GM19395 (cell line): ENCODE measurements at regions not wholly inside any gene's neighbourhood (a gene's known extent, or its start where the extent isn't known, plus 50 kb on each side); places are given as distances from the start of the nearest gene placed in this dataset.

Source experiments
- ATAC-seq: cut with Tn5 transposase; IDR thresholded peaks from one replicate; pipeline ENCODE4 v1.9.1; 2021; ENCODE audit warnings: mild to moderate bottlenecking, moderate library complexity; ENCODE audit not compliant: unreplicated experiment

DNA sequence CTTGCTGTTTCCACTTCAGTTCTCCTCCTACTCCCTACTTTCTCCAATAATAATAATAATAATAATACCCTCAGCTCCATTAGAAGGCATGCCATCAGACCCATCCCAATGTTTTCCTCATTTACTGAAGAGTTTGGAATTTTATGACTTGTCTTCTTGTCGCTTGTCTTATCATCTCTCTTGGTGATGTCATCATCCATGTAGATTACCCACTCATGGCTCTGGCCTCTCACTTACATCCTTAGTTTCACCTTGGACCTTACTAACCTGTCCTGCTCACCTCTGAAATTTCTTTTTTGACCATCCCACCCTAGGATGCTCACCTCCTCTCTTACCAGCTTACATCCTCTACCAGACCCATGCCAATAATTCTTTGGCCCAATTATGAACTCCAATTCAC lies 329.3 kb downstream of the ACTL7B start:
- ATAC-seq = no peak

DNA sequence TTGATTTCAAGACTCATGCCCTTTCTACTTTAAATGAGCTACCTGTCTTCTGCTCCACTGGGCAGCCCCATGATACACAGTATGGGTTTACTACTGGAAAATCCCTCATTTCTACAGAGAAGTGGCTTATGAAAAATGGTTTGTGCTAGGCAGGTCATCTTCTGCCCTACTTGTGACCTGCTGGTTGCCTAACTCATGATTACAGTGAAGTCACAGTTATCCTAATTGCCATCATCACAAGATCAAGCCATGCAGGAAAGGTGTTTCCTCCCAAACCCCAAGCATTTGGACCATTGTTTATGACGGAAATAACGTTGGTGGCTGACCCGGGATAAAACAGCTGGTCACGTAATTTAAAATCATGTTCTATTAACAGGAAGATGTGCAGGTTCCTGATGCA lies 330.6 kb downstream of the ACTL7B start:
- ATAC-seq = no peak

DNA sequence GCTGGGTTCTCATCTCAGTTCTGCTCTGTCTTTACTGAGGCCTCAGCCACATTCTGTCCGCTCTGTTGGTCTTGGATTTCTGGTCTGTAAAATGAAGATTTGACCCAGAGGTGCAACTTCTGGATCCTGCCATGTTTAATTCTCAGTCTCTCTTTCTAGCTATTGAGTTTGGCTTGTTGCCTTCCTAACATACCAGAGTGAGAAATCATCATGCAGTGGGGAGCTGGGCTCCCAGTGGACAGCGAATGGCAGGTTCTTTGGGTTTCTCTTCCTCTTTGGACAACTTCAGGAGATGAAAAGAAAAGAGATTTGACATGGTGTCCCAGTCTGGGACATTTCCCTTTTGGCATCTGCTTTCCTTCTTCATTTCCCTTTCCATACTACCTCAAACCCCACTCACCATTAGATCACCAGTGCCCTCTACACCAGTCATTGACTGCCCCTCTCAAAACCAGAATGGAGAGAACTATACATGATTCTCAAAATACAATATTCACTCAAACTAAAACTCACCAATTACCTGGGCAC lies 334.7 kb downstream of the ACTL7B start:
- ATAC-seq = no peak

DNA sequence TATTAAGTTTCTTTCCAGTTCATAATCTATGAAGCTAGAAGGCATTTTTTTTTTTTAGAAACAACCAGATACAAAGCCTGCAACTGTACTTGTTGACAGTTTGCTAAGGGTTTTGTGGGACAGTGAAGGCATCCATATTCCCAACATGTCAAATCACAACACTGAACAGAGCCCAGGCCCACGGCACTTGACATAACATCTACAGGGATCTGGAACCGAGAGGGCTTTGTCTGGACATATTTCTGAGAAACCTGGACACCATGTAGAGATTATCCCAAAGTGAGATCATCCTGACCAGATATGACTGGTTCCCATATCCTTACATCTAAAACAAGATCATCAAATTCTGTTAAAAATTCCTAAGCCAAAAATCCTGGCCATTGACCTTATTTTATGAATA lies 336.3 kb downstream of the ACTL7B start:
- ATAC-seq = no peak

DNA sequence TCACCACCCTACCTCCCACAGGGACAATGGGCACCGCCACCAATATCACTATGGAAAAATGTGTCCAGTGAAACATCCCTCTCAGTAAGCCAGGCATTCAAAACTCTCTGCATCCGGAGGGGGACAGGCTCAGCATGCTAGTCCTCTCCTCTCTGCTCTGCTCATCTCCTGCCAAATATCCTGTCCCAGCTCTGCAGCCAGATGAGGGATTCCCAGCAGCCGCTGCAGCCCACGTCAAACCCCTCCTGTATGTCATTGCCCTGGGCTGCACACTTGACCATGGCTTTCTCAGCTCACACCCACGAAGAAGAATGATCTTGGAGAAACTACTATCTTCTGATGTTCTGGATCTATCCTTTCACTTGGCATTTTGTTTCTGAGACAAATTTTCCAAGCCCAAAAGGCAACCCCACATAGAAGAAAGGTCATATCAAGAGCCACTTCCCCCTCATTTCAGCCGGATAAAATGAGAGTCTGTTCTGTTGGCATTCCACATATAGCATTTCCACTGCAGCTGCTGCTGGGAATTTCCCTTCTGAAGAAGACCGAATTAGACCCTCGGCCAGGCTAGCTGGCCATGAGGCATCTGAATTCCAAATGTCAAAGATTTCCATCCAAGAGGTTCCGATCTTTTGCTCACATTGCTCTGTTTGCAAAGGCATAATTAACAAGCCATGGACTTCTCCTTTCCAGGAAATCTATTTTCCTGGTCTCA lies 338.0 kb downstream of the ACTL7B start:
- no peak for ATAC-seq

DNA sequence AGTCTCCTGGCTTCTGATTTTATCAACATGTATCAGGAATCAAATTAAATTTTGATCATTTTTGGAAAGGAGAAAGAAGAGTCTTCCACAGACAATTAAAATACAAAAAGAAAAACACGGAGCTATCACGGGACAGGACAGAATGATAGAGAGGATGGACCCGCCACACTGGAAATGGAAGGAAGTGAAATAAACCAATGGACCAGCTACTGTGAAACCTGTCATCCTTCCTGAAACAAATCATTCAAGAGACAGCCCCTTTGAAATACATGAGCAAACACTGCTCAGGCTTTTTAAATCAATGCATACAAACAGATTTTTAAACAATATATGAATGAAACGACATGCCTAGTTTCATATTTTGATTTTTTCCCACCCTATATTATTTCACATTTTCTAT lies 339.4 kb downstream of the ACTL7B start:
- no peak for ATAC-seq

DNA sequence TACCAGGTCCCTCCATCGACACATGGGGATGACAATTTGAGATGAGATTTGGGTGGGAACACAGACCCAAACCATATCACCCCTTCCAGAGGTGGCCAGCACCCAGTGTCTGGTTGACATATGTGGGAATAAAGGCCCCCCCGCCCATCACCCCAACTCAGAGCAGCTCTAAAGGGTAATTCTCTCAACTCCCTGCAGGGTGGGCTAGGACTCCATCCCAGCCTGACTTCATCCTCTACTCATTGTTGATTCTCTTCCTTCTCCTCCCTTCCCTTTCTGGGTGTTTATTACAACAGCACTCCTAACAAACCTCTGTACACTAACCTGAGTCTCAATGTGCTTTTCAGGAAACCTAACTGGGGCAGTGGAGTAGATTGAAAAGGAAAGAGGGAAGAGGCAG lies 339.9 kb downstream of the ACTL7B start:
- no peak for ATAC-seq

DNA sequence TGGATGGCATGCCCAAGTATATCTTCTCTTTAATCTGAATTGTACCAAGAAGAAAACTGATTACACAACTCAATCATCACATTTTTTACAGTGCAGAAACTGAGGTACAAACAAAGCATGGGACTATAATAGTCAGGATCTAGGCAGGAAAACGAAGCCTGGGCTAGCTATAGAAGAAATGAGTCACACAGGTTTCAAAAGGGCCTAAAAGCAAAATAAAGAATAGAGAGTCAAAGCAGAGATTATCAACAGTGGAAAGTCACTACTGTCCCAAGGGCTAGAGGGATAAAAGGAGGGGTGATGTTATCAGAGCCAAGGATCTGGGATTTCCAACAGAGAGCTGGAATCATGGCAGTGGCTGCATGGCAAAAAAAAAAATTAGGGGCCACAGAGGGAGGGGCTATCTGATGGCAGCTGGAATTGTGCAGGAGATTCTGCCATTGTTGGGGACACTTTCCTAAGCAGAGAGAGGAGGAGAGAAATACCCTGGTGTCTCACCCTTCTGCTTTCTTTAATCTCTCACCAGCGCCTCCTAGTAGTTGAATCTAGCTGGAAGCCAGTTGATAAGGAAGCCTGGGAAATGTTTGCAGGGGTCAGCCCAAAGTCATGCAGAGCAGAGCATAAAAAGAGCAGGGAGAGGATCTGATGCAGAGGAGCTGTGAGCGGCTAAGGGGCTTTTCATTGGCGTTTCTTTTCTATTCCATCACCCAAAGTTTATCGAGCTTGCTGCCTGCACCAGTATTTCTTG lies 343.2 kb downstream of the ACTL7B start:
- ATAC-seq = no peak

DNA sequence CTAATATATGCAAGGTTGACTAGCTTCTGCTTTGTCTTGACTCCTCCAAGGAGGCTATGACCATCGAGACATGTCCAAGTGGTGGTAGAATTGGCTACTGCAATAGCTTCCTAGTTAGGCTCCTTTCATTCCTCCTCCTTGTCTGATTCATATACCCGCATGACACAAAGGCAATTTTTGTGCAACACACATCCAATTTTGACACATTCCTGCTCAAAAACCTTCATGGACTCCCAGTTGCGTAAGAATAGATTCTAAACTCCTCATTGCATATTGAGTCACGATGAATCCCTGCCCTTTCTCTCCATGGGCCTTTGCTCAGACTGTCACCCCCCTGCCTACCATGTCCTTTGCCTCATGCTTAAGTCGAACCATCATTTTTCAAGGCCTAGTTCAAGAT lies 344.5 kb downstream of the ACTL7B start:
- ATAC-seq = no peak

DNA sequence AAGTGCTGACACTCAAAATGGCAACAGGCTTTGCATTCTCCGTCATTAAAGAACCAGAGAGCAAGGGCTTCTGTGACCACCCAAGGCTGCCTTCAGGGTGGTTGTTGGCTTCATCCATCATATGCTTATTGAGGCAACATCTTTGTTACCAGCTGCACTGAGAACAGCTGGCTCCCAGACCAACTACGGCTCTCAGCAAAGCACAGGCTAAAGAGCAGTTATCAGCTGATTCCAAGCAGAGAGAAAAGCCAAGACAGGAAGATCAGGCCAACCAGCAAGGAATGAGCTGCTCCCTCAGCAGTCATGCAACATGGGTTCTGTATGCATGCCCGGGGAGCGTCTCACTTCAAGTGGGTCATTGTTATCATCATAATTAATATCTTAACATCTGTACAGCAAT lies 358.9 kb downstream of the ACTL7B start:
- no peak for ATAC-seq

DNA sequence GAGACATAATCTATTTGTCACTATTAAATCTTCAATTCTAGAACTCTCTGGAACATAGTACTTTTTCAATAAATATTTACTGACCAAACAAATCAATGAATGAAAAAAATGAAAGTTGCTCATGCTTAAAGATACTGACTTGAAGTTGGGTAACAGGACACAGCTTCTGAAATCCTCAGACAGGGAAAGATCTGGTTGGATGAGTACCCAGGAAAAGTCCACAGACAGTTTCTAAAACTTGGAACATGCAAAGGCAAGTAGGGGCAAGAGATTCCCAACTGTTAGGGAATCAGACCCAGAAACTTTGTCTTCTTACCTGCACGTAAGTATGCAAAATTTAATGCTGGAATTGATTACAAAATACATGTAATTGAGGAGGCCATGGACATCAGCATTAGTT lies 366.2 kb downstream of the ACTL7B start:
- no peak for ATAC-seq

DNA sequence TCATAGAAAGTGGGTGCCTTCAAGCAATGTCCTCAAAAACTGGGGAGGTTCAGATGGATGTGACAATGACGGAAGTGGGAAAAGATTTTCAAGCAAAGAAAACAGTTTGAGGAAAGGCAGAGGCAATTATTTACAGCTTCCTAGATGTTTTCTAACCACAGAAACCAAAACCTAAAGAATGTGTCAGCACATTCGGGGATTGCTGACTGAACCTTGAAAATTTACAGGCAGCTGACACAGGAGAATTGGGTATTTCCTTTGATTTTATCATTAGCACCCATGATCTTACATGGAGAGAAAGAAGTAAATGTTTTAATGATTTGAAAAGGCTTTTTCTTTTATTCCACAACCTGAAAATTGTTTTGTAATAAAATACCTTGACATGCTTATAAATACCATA lies 369.0 kb downstream of the ACTL7B start:
- no peak for ATAC-seq

DNA sequence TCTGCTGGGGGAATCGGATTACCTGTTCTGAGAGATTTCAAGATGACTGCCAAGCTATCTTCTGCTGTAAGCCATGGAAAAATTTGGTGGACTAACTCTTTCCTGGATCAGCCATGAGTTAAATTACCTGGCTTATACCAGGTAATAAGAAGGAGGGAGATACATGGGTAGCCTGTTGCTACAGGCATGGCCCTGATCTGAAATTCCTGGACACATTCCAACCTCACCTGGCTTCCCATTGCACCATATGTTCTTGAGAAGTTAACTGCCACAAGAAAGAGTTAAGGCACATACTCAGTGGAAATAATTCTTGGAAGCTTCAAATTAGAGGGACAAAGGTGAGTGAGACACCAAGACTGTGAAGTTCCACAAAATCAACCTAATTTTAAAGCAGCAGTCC lies 371.3 kb downstream of the ACTL7B start:
- ATAC-seq = no peak

DNA sequence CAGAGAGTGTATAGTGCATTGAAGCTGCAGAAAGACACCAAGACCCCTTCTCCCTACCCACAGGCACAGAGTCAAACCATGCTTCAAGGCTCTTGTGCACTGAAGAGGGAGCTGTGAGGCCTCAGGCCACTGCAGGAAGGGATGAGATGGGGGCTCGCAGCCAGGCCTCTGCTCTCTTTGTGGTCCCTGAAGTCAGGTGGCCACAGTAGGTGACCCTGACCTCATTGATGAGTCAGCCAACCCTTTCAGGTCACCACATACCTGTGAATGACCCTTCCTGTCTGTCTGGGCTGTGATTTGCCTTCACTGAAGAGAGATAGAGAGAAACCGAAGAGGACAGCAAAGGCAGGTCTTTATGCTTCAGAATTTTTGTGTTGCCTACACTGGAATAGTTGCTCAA lies 372.1 kb downstream of the ACTL7B start:
- ATAC-seq = no peak

DNA sequence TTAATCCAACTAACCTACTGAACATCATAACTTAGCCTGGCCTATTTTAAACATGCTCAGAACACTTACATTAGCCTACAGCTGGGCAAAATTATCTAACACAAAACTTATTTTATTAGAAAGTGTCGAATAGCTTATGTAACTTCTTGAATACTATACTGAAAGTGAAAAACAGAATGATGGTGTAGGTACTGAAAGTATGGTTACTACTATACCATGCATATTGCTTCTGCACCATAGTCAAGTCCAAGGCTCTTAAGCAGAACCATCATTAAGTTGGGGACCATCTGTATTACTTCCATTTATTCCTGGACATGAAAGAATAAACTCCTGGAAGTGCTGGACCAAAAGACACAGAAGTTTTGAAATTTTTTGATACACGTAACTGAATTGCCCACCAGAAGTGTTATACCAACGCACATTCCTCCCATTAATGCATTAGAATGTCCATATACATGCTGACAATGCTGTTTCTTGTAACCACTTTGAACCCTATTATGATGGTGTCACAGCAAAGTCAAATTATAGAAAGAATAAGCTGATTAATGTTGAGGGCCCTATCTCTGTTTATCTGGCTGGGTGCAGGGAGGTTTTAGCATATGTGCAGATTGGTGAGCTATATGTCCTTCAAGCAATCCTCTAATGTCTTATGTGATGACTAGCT lies 375.7 kb downstream of the ACTL7B start:
- no peak for ATAC-seq

DNA sequence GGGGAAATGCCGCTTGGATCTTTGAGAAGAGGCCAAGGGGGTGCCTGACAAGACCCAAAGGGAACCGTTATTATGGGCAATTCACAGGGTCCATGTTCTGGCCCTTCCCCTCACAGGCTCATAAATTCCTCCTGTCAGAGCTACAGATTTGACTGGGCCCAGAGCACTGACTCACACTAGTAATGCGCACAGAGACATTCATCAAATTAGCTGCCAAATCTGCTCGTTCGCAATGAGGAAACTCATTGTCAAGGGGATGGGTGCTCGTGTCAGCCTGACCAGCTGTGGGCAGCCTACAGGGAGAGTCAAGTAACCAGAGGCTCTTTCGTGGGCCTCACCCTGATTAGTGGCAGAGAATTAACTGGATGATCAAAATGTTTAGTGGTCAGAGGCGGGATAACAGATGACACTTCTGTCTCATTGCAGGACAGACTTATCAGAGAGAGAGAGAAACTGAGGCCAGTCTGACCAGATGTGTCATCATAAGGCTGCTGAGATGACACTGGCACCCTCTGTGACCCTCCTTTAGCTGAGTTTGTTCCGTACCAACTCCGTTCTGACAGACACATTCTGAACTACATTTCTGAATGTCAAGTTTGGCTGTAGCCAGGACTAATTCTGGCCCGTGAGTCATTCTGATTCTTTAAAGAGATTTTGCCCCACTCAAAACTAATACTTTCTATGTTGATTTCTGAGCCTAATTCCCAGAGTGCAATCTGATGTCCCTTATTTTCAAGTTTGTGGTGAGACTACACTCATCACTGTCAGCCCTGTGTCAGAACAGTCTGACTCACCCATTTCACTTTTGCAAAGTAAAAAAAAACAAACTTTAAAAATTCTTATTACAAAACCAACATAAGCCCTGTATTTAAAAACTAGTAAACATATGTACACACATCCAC lies 377.1 kb downstream of the ACTL7B start:
- peak; percentile 85 for ATAC-seq

DNA sequence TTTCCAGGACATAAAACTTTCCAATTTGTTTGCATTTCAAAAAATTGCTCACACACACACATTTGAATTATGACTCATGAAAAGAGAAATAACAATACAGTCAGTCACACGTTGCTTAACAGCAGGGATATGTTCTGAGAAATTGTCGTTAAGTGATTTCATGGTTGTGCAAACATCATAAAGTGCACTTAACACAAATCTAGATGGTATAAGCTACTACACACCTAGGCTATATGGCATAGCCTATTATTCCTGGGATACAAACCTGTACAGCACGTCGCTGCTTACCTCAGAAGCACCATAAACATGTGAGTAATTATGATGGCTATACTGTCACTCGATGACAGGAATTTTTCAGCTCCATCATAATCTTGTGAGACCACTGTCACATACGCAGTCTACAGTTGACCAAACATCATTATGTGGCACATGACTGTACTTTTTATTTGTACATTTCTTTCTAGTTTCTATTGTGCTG lies 378.2 kb downstream of the ACTL7B start:
- no peak for ATAC-seq

DNA sequence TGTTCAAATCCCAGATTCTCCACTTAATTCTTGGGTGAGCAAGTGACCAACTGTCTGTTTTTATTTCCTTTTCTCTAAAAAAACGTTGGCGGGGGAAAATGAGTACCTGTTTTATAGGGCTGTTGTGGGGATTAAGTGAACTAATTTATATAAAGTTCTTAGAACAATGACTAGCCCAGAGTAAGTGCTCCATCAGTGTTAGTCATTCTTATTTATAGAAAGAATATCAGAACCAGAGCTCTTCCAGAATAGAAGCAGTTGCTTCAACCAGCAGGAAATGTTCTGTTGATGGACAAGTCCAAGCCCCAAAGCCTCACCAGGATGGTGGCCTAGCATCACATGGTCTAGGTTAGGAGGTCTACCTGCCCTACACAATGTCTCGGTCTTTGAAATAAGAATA lies 379.2 kb downstream of the ACTL7B start:
- ATAC-seq = no peak

DNA sequence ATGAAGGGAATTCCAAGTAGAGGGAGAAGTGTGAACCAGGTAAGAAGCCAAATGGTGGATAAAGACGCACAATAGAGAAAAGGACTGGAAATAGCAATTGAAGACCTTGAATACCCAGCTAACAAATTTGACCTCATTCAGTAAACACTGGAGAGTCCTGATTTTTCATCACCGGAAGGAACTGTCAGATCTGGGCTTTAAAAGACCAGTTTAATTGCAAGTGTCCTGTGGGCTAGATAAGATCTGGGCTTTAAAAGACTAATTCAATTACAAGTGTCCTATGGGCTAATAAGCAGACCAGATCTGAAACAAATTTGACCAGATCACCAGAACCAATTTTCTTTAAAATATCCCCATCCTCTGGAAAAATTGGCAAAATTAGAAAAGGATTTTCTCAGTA lies 380.0 kb downstream of the ACTL7B start:
- no peak for ATAC-seq

DNA sequence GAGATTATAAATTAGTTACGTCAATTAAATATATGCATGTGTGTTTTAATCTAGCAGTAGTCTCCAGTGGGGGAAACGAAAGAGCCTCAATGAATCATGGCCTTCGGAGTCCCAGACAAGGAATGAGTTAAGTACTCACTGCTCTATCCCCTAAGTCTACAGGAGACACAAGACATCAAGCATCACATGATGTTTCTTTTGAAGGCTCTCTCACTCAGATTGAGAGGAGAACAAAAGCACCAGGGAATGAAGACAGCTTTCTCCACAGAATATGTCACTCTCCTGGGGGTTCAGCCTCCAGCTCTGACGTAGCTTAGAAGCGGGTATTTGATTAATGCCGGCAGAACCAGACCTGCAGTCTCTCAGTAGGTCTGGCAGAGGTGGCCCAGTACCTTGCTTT lies 381.4 kb downstream of the ACTL7B start:
- no peak for ATAC-seq
